HG02973 (cell line): ENCODE measurements at regions not wholly inside any gene's neighbourhood (a gene's known extent, or its start where the extent isn't known, plus 50 kb on each side); places are given as distances from the start of the nearest gene placed in this dataset.
"Not testable (repeated sequence)": the region's sequence is repeated elsewhere in the genome, so short reads cannot be mapped to it uniquely, and the experiment has no call there.

Source experiments
- ATAC-seq: cut with Tn5 transposase; IDR thresholded peaks from one replicate; pipeline ENCODE4 v1.9.1; 2021; ENCODE audit warnings: moderate library complexity; ENCODE audit not compliant: unreplicated experiment

GRCh38 chr10:113486531-113486930 is 66.3 kb upstream of the HABP2 start:
- no peak for ATAC-seq

- no peak for ATAC-seq
These were observed 65.7 kb upstream of the HABP2 start for GRCh38 chr10:113487154-113487553.

DNA sequence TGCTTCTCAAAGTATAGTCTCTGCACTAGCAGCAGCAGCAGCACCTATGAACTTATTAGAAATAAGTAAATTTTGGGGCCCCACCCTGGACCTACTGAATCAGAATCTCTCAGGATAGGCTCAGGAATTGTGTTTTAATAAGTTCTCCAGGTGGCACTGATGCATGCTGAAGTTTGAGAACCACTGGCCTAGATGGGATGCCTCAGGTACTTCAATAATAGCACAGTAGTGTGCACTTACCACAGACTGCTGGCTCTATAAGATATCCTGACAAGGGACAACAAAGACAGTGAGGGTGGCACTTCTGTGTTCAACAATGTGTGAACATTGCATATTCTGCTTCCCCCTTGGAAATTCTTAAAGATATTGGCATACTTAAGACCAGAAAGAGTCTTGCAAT is 64.7 kb upstream of the HABP2 start:
- ATAC-seq = no peak

DNA sequence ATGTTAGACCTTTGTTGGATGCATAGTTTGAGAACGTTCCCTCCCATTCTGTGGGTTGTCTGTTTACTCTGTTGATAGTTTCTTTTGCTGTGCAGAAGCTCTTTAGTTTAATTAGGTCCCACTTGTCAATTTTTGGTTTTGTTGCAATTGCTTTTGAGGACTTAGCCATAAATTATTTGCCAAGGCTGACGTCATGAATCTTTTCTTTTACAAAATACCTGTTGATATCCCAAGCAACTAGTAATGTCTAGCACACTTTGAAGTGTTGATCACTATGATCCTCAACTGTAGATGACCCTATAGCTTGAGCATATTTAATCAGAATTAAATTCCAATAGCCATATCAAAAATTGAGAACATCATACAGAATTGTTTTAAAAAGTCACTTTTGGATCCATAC is 63.3 kb upstream of the HABP2 start:
- not testable (repeated sequence) for ATAC-seq

- ATAC-seq = no peak
These were observed 60.8 kb upstream of the HABP2 start for GRCh38 chr10:113491967-113492565.

DNA sequence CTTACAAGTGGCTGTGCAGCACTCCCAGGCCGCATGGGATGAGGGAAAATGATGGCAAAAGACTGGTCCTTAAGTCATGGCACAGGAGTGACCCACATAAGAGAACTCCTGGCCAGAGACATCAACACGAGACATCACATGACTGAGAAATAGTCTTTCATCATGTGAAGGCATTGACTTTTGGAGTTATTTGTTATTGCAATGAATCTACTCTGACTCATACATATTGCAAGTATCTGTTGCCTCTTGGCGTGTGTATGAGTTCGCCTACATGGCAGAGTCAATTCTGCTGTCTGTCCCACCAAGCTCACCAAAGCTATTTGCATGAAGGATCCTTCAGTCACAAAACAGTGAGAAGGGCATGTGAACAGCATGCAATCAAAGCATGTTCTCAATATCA is 59.7 kb upstream of the HABP2 start:
- ATAC-seq = no peak

GRCh38 chr10:113493882-113494301 is 59.0 kb upstream of the HABP2 start:
- no peak for ATAC-seq

DNA sequence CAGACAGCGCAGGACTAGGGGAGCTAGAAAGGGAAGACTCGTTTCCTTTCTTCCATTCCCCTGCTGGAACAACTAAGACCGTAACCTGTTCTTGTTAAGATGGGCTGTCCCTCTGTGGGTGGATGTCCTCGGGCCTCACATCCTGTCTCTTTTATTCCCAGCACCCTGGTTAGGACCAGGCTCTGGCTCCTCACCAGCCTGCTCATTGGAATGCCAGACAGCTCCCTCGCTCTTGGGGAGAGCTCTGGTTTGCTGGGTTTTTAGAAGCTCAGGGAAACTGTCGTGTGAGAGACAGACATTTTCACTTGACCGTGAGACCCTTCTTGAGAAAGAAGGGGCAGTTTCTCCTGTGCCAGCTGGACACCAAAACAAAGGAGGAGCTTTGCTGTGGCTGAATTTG is 58.1 kb upstream of the HABP2 start:
- ATAC-seq = no peak

GRCh38 chr10:113495553-113495952 is 57.3 kb upstream of the HABP2 start:
- ATAC-seq = no peak

GRCh38 chr10:113496111-113497109 is 56.4 kb upstream of the HABP2 start:
- ATAC-seq = no peak

- ATAC-seq = no peak
These were observed 55.7 kb upstream of the HABP2 start for GRCh38 chr10:113497198-113497597.

GRCh38 chr10:113498997-113499396 is 53.9 kb upstream of the HABP2 start:
- ATAC-seq = no peak

- no peak for ATAC-seq
These were observed 53.0 kb upstream of the HABP2 start for GRCh38 chr10:113499806-113500205.

GRCh38 chr10:113501031-113501430 is 51.8 kb upstream of the HABP2 start:
- ATAC-seq = not testable (repeated sequence)
